GM20000 (cell line): ENCODE measurements at regions not wholly inside any gene's neighbourhood (a gene's known extent, or its start where the extent isn't known, plus 50 kb on each side); places are given as distances from the start of the nearest gene placed in this dataset.

Experiments used
- DNase-seq: peaks from one replicate; pipeline ENCODE4 v3.0.0; 2012; ENCODE audit warnings: low spot score
- CTCF ChIP-seq: IDR thresholded peaks from 2 replicates; pipeline ENCODE4 v1.5.1; 2012; ENCODE audit warnings: mild to moderate bottlenecking, control low read depth; ENCODE audit errors: extremely low read depth, missing control alignments

DNA sequence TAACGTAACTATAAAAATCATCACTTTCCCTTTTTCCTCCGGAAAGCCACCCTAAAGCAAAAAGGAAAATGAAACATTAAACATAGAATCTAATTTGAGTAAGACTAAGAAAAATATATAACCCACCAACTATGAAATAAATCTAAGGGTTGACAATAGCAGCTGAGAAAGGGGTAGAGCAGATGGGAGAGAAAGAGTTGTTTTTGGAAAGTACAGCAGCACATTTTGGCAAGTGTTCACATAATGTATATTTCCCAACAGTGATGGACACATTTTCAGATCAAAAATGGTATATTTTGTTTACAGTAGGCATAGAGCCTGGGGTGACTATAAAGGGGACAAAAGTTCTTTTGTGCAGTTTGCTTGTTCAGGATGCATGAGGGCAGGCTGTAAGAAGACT is 1287.4 kb upstream of the B3GALT2 start:
- no peak for DNase-seq
- TF ChIP-seq CTCF, result no peak

DNA sequence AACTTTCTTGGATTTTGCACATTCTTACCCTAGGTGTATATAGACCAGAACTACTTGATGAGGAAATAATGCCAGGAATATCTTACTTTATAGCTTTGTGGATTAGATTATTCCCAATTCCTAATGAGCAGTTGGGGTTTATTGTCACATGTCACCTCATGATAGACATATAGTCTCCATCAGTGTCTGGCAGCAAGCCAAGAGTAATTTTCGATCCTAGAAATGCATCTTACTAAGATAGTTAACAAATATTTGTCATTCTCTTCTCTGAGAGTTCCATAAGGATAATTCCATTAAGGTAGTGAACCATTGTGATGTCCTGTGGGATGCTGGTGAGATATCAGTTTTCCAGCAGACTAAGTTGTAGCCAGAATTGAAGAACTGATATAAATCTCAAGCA is 1282.9 kb upstream of the B3GALT2 start:
- no peak for DNase-seq
- TF ChIP-seq CTCF, result no peak

DNA sequence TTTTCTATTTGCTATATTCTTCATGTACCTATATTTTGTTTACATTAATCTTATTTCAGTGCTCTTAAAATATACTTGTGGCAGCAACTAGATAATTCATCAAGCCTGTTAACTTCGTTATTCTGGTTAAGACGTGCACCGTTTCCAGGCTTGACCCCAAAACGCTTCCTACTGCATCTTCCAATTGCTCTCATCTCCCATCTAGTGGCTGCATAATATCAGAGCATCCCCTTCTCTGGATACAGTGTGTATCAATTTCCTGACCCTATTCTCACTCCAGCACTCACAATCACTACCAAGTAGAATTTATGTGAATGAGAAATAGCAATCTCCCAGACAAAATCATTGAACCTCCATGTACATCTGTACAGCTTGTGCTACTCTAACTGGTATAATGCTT is 1280.3 kb upstream of the B3GALT2 start:
- TF ChIP-seq CTCF, result no peak
- DNase-seq, result no peak

DNA sequence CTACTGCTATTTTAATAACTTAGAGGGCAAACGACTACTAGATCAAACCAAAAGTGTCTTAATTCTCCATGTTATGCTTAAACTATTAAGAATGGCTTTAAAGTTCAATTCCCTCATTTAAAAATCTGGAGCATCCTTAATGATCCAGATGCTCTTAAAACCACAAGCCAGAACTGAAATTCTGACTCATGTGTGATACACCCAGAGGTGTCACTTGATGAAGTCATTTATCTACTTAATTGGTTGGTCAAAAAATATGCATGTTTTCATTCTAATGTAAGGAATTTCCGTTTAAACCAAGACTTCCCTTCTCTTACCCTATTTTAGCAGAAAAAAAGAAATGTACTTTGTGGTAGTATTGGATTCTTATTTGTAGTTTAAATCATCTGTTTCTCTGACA is 1261.2 kb upstream of the B3GALT2 start:
- TF ChIP-seq CTCF, result no peak

DNA sequence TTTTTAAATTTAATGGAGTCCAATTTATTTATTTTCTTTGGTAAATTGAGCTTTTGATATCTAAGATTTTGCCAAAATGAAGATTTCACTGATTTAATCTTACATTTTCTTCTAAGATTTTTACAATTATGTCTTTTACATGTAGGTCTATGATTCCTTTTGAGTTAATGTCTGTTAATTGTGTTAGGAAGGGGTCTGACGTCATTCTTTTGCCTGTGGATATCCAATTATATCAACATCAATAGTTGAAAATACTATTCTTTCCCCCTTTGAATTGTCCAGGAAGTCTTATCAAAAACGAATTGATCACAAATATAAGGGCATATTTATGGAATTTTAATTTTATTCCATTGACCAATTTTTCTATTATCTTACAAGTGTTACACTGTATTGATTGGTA is 1258.8 kb upstream of the B3GALT2 start:
- no peak for TF ChIP-seq CTCF
- no peak for DNase-seq

More for the DNA sequence above, 1261.2 kb upstream of the B3GALT2 start:
- DNase-seq, result no peak

- DNase-seq, result no peak
- no peak for TF ChIP-seq CTCF
These were observed 1256.6 kb upstream of the B3GALT2 start for GRCh38 chr1:194442901-194443575.

GRCh38 chr1:194437135-194437534 is 1250.7 kb upstream of the B3GALT2 start:
- no peak for DNase-seq
- TF ChIP-seq CTCF, result no peak
